PC-3 (cell line): ENCODE measurements at regions not wholly inside any gene's neighbourhood (a gene's known extent, or its start where the extent isn't known, plus 50 kb on each side); places are given as distances from the start of the nearest gene placed in this dataset.

Experiments used
- ATAC-seq: fragments of 200-7000 bp; cut with Tn5 transposase; 2 replicates; pipeline ENCODE4 v1.9.1; 2020; ENCODE audit warnings: mild to moderate bottlenecking, moderate library complexity
- BruUV-seq: library from RNA; stranded (reverse); fragments of 400-500 nt; replicated peaks from 2 replicates; lab custom pipeline; 2021; lab: Mats Ljungman, UMichigan
- CTCF ChIA-PET: fragments of 300-600 bp; sonication (Branson Sonifier 250); formaldehyde crosslinking; loops from one replicate; lab custom pipeline; 2022; ENCODE audit warnings: antibody characterized with exemption; lab: Charles Lee
- POLR2A ChIA-PET: fragments of 300-600 bp; sonication (Branson Sonifier 250); formaldehyde crosslinking; loops from one replicate; lab custom pipeline; 2022; ENCODE audit warnings: antibody characterized with exemption; ENCODE audit not compliant: unreplicated experiment; lab: Charles Lee
- DNase-seq: peaks from one replicate; pipeline ENCODE4 v3.0.0-alpha.2; 2015
- H2AFZ ChIP-seq: fragments of 300-600 bp; sonication (generic); 2 replicates; pipeline ENCODE4 v1.6.0; 2016; ENCODE audit warnings: antibody characterized with exemption, low read length
- H3F3A ChIP-seq: fragments of 300-600 bp; sonication (generic); one replicate; pipeline ENCODE4 v1.6.0; 2017; ENCODE audit warnings: antibody characterized with exemption, low read length, control low read depth, mild to moderate bottlenecking; ENCODE audit not compliant: unreplicated experiment
- H3K27ac ChIP-seq: fragments of 300-600 bp; sonication (generic); 2 replicates; pipeline ENCODE4 v1.5.1; 2016; ENCODE audit warnings: mild to moderate bottlenecking, low read length
- H3K27me3 ChIP-seq: fragments of 300-600 bp; sonication (generic); 2 replicates; pipeline ENCODE4 v1.6.1; 2016; ENCODE audit warnings: low read length, mixed read lengths
- H3K36me3 ChIP-seq: fragments of 300-600 bp; sonication (generic); 2 replicates; pipeline ENCODE4 v1.6.1; 2016; ENCODE audit warnings: low read depth, mixed run types, low read length, mixed read lengths
- H3K4me1 ChIP-seq: fragments of 300-600 bp; sonication (generic); 2 replicates; pipeline ENCODE4 v1.5.1; 2016; ENCODE audit warnings: low read length; ENCODE audit not compliant: insufficient read depth
- H3K4me2 ChIP-seq: fragments of 300-600 bp; sonication (generic); 2 replicates; pipeline ENCODE4 v1.6.0; 2016; ENCODE audit warnings: low read length
- H3K4me3 ChIP-seq: fragments of 300-600 bp; sonication (generic); 2 replicates; pipeline ENCODE4 v1.5.1; 2016; ENCODE audit warnings: mild to moderate bottlenecking, low read length, mixed read lengths
- H3K79me2 ChIP-seq: fragments of 300-600 bp; sonication (generic); 2 replicates; pipeline ENCODE4 v1.6.1; 2017; ENCODE audit warnings: low read length, mixed read lengths
- H3K9ac ChIP-seq: fragments of 300-600 bp; sonication (generic); 2 replicates; pipeline ENCODE4 v1.6.0; 2016; ENCODE audit warnings: mild to moderate bottlenecking, low read length
- H3K9me2 ChIP-seq: fragments of 300-600 bp; sonication (generic); replicated peaks from 2 replicates; pipeline ENCODE4 v1.6.1; 2016; ENCODE audit warnings: mixed run types, low read length, mixed read lengths
- H3K9me3 ChIP-seq: fragments of 300-600 bp; sonication (generic); 2 replicates; pipeline ENCODE4 v1.6.1; 2016; ENCODE audit warnings: low read length, mixed read lengths
- H4K20me1 ChIP-seq: fragments of 300-600 bp; sonication (generic); 2 replicates; pipeline ENCODE4 v1.6.1; 2016; ENCODE audit warnings: low read length, mixed read lengths
- EZH2 ChIP-seq: fragments of 300-600 bp; sonication (generic); IDR thresholded peaks from one replicate; pipeline ENCODE4 v1.6.1; 2017; ENCODE audit warnings: antibody characterized with exemption, mild to moderate bottlenecking, low read length; ENCODE audit not compliant: unreplicated experiment
- EZH2phosphoT487 ChIP-seq: fragments of 300-600 bp; sonication (generic); IDR thresholded peaks from 2 replicates; pipeline ENCODE4 v1.6.1; 2018; ENCODE audit warnings: mild to moderate bottlenecking, antibody characterized with exemption, low read length, borderline replicate concordance
- intact Hi-C: fragments of 100-400 bp; cut with micrococcal nuclease; formaldehyde crosslinking; loops from 2 replicates; pipeline ENCODE4 v1.9.0; 2023
- TF ChIP-seq, protein P1 (sequence below): fragments of 300-600 bp; sonication (generic); conservative IDR thresholded peaks from 2 replicates; pipeline ENCODE4 v1.5.1; 2017; ENCODE audit warnings: antibody characterized with exemption, low read depth, mild to moderate bottlenecking, low read length

DNA sequence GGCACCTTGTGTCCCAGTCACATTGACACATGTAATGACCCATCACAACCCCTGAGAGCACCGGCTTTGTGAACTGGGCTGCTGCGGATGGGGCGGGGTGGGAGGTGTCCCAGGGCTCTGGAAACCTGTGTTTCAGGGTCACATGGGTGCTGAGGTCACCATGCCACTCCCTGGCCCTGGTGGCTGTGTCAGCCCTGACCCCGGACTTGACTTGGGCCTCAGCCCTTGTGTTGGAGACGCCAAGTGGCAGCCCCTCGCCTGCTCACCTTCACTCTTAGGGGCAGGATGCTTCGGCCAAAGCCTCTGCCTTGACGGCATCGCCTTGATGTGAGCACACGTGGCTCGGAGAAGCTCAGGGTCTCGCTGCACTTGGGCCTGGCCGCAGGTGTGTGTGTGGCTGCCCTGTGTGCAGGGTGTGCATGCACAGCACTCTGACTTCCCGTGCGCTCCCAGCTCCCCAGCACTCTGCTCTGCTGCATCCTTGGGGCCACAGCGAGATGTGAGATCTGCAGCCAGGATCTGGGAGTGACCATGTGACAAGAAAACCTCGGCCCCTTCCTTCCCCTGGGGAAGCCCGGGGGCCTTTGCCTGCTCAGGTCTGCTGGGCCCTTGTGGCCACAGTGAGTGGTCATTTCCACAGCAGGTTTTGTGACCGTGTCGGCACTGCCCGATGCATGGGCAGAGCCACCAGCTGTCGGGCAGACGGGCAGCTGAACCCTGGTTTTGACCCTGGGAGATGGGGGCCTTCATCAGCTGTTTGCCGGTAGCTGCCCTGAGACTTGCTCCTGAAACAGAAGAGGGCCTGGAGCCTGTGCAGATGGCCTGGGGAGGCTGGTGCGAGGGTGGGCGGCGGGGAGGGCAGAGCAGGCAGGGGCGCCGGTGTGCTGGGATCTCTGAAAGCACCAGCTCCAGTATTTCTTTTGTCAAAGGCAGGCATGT is 167.4 kb downstream of the KIF26A start:
- peaks cover 34% of the 10 kb centered on the region; the same call in 1 of the 2 replicates for H3K27me3 ChIP-seq
- no peaks in the 10 kb centered on the region for H3K9me2 ChIP-seq
- intact Hi-C loops: no loop called here
- no peak overlapping the region for H3K4me3 ChIP-seq
- no TSS peak for BruUV-seq
- H3K27ac ChIP-seq: no peak overlapping the region
- DNase-seq (no peak), ATAC-seq (no peak)
- ChIA-PET POLR2A (no interaction called here), CTCF (no interaction called here)
- no peak overlapping the region for H2AFZ ChIP-seq
- H3F3A ChIP-seq: no peaks in the 10 kb centered on the region
- H3K79me2 ChIP-seq: no peaks in the 10 kb centered on the region
- no peaks in the 10 kb centered on the region for H3K4me1 ChIP-seq
- no peak overlapping the region for H3K9ac ChIP-seq
- H3K9me3 ChIP-seq: no peaks in the 10 kb centered on the region
- no peaks in the 10 kb centered on the region for H4K20me1 ChIP-seq
- no peaks in the 10 kb centered on the region for H3K36me3 ChIP-seq
- H3K4me2 ChIP-seq: no peak overlapping the region
- no peak for TF ChIP-seq EZH2
- TF ChIP-seq, protein P1, sequence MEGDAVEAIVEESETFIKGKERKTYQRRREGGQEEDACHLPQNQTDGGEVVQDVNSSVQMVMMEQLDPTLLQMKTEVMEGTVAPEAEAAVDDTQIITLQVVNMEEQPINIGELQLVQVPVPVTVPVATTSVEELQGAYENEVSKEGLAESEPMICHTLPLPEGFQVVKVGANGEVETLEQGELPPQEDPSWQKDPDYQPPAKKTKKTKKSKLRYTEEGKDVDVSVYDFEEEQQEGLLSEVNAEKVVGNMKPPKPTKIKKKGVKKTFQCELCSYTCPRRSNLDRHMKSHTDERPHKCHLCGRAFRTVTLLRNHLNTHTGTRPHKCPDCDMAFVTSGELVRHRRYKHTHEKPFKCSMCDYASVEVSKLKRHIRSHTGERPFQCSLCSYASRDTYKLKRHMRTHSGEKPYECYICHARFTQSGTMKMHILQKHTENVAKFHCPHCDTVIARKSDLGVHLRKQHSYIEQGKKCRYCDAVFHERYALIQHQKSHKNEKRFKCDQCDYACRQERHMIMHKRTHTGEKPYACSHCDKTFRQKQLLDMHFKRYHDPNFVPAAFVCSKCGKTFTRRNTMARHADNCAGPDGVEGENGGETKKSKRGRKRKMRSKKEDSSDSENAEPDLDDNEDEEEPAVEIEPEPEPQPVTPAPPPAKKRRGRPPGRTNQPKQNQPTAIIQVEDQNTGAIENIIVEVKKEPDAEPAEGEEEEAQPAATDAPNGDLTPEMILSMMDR: no peak

DNA sequence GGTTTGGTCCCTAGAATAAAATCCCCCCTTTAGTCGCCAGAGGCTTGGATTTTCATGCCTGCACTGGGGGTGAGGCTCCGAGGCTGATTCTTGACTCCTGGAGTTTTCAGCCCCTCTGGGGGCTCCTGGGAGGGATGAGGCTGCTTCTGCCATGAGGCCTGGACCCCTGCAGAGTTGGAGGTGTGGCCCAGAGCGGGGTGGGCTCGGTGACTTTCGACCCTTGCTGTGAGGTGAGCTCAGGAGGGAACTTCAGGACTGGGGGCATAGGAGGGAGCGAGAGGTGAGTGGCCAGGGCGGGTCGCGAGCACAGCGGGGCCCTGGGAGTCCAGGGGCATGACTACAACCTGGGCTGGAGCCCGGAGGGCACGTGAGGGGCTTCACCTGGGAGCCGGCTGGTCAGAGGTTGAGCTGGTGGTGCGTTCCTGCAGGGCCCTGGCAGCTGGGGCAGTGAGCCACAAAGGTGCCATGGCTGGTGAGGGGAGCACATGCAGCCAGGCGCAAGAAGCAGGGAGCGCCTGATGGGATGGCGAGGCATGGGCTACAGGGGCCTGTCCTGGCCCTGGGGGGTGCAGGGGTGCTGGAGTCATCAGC is 168.2 kb downstream of the KIF26A start:
- Histone ChIP-seq H3F3A (no peaks in the 10 kb centered on the region), H3K27me3 (peaks cover 34% of the 10 kb centered on the region; the same call in 1 of the 2 replicates), H3K79me2 (no peaks in the 10 kb centered on the region), H3K4me2 (no peak overlapping the region), H3K9me3 (no peaks in the 10 kb centered on the region), H3K4me3 (no peak overlapping the region), H3K9me2 (no peaks in the 10 kb centered on the region), H3K4me1 (no peaks in the 10 kb centered on the region), H3K36me3 (no peaks in the 10 kb centered on the region), H3K9ac (no peak overlapping the region), H4K20me1 (no peaks in the 10 kb centered on the region), H2AFZ (no peak overlapping the region), H3K27ac (no peak overlapping the region)
- ATAC-seq: no peak
- intact Hi-C loops: no loop called here
- ChIA-PET CTCF (no interaction called here), POLR2A (no interaction called here)
- no TSS peak for BruUV-seq
- DNase-seq: no peak
- no peak for TF ChIP-seq EZH2

DNA sequence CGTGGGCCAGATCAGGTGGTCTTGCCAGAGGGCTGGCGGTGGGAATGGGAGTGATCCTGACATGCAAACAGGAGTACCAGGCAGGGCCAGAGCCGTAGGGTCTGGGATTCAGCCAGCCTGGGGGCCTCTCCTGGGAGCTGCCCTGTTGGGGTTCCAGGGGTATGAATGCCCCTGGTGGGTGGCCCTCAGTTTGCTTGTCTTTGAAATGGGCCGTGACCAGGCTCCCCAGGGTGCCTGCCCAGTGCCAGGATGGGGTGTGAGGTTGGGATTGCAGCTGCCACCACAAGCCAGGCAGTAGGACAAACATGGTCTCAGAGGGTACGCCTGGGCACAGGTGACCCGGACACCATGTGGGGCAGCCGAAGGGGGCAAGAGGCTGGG is 168.8 kb downstream of the KIF26A start:
- Histone ChIP-seq H3K4me1 (no peaks in the 10 kb centered on the region), H3K36me3 (no peaks in the 10 kb centered on the region), H3F3A (no peaks in the 10 kb centered on the region), H3K4me3 (no peak overlapping the region), H3K9ac (no peak overlapping the region), H2AFZ (no peak overlapping the region), H3K9me3 (no peaks in the 10 kb centered on the region), H3K27ac (no peak overlapping the region), H4K20me1 (no peaks in the 10 kb centered on the region), H3K4me2 (no peak overlapping the region), H3K9me2 (no peaks in the 10 kb centered on the region), H3K79me2 (no peaks in the 10 kb centered on the region), H3K27me3 (peaks cover 37% of the 10 kb centered on the region; the same call in 1 of the 2 replicates)
- POLR2A ChIA-PET: no interaction called here
- BruUV-seq: no TSS peak
- TF ChIP-seq EZH2: no peak
- TF ChIP-seq, protein P1: no peak
- no peak for TF ChIP-seq EZH2phosphoT487
- ATAC-seq (no peak), DNase-seq (no peak)
- CTCF ChIA-PET: no interaction called here
- intact Hi-C loops: no loop called here
